IMR-90 (cell line): ENCODE measurements at regions not wholly inside any gene's neighbourhood (a gene's known extent, or its start where the extent isn't known, plus 50 kb on each side); places are given as distances from the start of the nearest gene placed in this dataset.

Experiments
- ATAC-seq: fragments of 200-7000 bp; cut with Tn5 transposase; 2 replicates; pipeline ENCODE4 v1.9.1; 2020; ENCODE audit warnings: low read depth, mild to moderate bottlenecking, moderate library complexity
- BruUV-seq: library from RNA; stranded (reverse); fragments of 400-500 nt; replicated peaks from 2 replicates; lab custom pipeline; 2021; lab: Mats Ljungman, UMichigan
- CTCF ChIA-PET: fragments of 300-600 bp; formaldehyde crosslinking; extraction: SDS; loops from one replicate; lab custom pipeline; 2021; ENCODE audit warnings: antibody characterized with exemption; lab: Yijun Ruan, JAX
- POLR2A ChIA-PET: fragments of 300-600 bp; sonication (Branson Sonifier 250); formaldehyde crosslinking; loops from one replicate; lab custom pipeline; 2022; ENCODE audit warnings: antibody characterized with exemption; ENCODE audit not compliant: unreplicated experiment; lab: Charles Lee
- DNase-seq: peaks from one replicate; pipeline ENCODE4 v3.0.0; 2013
- H2AFZ ChIP-seq: replicated peaks from 2 replicates; pipeline ENCODE3; 2013; ENCODE audit warnings: low read length, mild to moderate bottlenecking; ENCODE audit not compliant: poor library complexity
- H2AK5ac ChIP-seq: 2 replicates; pipeline ENCODE4 v1.6.1; 2013; ENCODE audit warnings: low read depth, low read length, inconsistent platforms
- H2AK9ac ChIP-seq: replicated peaks from 2 replicates; pipeline ENCODE3; 2013; ENCODE audit warnings: mild to moderate bottlenecking, low read depth, low read length, moderate library complexity; ENCODE audit not compliant: poor library complexity
- H2BK120ac ChIP-seq: 2 replicates; pipeline ENCODE4 v1.6.1; 2013; ENCODE audit warnings: low read depth, low read length, inconsistent platforms
- H2BK15ac ChIP-seq: 3 replicates; pipeline ENCODE4 v1.6.1; 2013; ENCODE audit warnings: low read depth, low read length, inconsistent platforms
- H2BK20ac ChIP-seq: 2 replicates; pipeline ENCODE4 v1.6.1; 2013; ENCODE audit warnings: low read depth, mild to moderate bottlenecking, inconsistent platforms, low read length, moderate library complexity
- H2BK5ac ChIP-seq: 2 replicates; pipeline ENCODE4 v1.6.1; 2013; ENCODE audit warnings: mild to moderate bottlenecking, low read depth, low read length, inconsistent platforms; ENCODE audit not compliant: poor library complexity, severe bottlenecking
- H3K14ac ChIP-seq: replicated peaks from 2 replicates; pipeline ENCODE4 v1.6.1; 2013; ENCODE audit warnings: low read depth, low read length, inconsistent platforms
- H3K18ac ChIP-seq: 2 replicates; pipeline ENCODE4 v1.6.1; 2013; ENCODE audit warnings: low read depth, low read length, control low read depth
- H3K23ac ChIP-seq: 2 replicates; pipeline ENCODE4 v1.6.1; 2013; ENCODE audit warnings: low read depth, low read length, inconsistent platforms
- H3K27ac ChIP-seq: 2 replicates; pipeline ENCODE4 v1.5.1; 2013; ENCODE audit warnings: mild to moderate bottlenecking, control low read depth, low read length; ENCODE audit not compliant: insufficient read depth
- H3K27me3 ChIP-seq: 2 replicates; pipeline ENCODE4 v1.6.1; 2013; ENCODE audit warnings: low read length; ENCODE audit not compliant: control insufficient read depth, insufficient read depth
- H3K36me3 ChIP-seq: 2 replicates; pipeline ENCODE4 v1.6.1; 2013; ENCODE audit warnings: low read length, mixed read lengths; ENCODE audit not compliant: control insufficient read depth, insufficient read depth
- H3K4ac ChIP-seq: 2 replicates; pipeline ENCODE4 v1.6.1; 2013; ENCODE audit warnings: low read depth, low read length, inconsistent platforms
- H3K4me1 ChIP-seq: 2 replicates; pipeline ENCODE4 v1.6.1; 2013; ENCODE audit warnings: low read length, mixed read lengths; ENCODE audit not compliant: control insufficient read depth, insufficient read depth
- H3K4me2 ChIP-seq: 2 replicates; pipeline ENCODE4 v1.6.1; 2013; ENCODE audit warnings: low read depth, mild to moderate bottlenecking, control low read depth, low read length, moderate library complexity
- H3K4me3 ChIP-seq: 2 replicates; pipeline ENCODE4 v1.5.1; 2013; ENCODE audit warnings: low read depth, mild to moderate bottlenecking, control low read depth, low read length, moderate library complexity; ENCODE audit not compliant: insufficient read depth
- H3K56ac ChIP-seq: 2 replicates; pipeline ENCODE4 v1.6.1; 2013; ENCODE audit warnings: low read length, inconsistent platforms; ENCODE audit not compliant: insufficient read depth; ENCODE audit errors: extremely low read depth
- H3K79me1 ChIP-seq, 2 experiments: 2 replicates each; pipeline ENCODE4 v1.6.1; 2013; ENCODE audit warnings: low read length in 2 of 2, inconsistent platforms in 1 of 2, low read depth in 1 of 2
- H3K9ac ChIP-seq: 2 replicates; pipeline ENCODE4 v1.6.1; 2013; ENCODE audit warnings: low read depth, low read length, control low read depth
- H3K9me1 ChIP-seq: 2 replicates; pipeline ENCODE4 v1.6.1; 2013; ENCODE audit warnings: low read length, inconsistent platforms; ENCODE audit not compliant: insufficient read depth
- H3K9me3 ChIP-seq: 2 replicates; pipeline ENCODE4 v1.6.1; 2013; ENCODE audit warnings: low read length; ENCODE audit not compliant: control insufficient read depth, insufficient read depth
- H4K20me1 ChIP-seq: 2 replicates; pipeline ENCODE4 v1.6.1; 2013; ENCODE audit warnings: low read length, inconsistent platforms; ENCODE audit not compliant: insufficient read depth
- H4K5ac ChIP-seq: 2 replicates; pipeline ENCODE4 v1.6.1; 2013; ENCODE audit warnings: mild to moderate bottlenecking, low read depth, low read length, control low read depth
- H4K8ac ChIP-seq, 2 experiments: 2 replicates each; pipeline ENCODE4 v1.6.1; 2013; ENCODE audit warnings: low read depth in 2 of 2, low read length in 2 of 2, control low read depth in 1 of 2, inconsistent platforms in 1 of 2
- H4K91ac ChIP-seq: 2 replicates; pipeline ENCODE4 v1.6.1; 2013; ENCODE audit warnings: low read depth, low read length, inconsistent platforms; ENCODE audit not compliant: insufficient read depth
- BHLHE40 ChIP-seq: fragments of 150-350 bp; IDR thresholded peaks from 2 replicates; pipeline ENCODE4 v1.6.1; 2016; ENCODE audit warnings: mild to moderate bottlenecking, low read depth, low read length
- CHD1 ChIP-seq: IDR thresholded peaks from 2 replicates; pipeline ENCODE4 v1.6.1; 2012; ENCODE audit warnings: low read depth, low read length, improper control_type of control experiment
- CTCF ChIP-seq: conservative IDR thresholded peaks from 2 replicates; pipeline ENCODE4 v1.5.1; 2012; ENCODE audit warnings: mild to moderate bottlenecking, low read depth, low read length, improper control_type of control experiment
- ELK1 ChIP-seq: fragments of 150-350 bp; IDR thresholded peaks from 2 replicates; pipeline ENCODE4 v1.6.1; 2016; ENCODE audit warnings: low read depth, mild to moderate bottlenecking, low read length, moderate library complexity, borderline replicate concordance
- FOS ChIP-seq: fragments of 150-350 bp; IDR thresholded peaks from 2 replicates; pipeline ENCODE4 v1.6.1; 2016; ENCODE audit warnings: low read depth, low read length
- MAZ ChIP-seq: IDR thresholded peaks from 2 replicates; pipeline ENCODE4 v1.6.1; 2012; ENCODE audit warnings: low read depth, mild to moderate bottlenecking, low read length, improper control_type of control experiment, moderate library complexity, borderline replicate concordance
- MXI1 ChIP-seq: IDR thresholded peaks from 2 replicates; pipeline ENCODE4 v1.6.1; 2012; ENCODE audit warnings: low read depth, mild to moderate bottlenecking, low read length, moderate library complexity, borderline replicate concordance
- NFE2L2 ChIP-seq: fragments of 150-350 bp; IDR thresholded peaks from 2 replicates; pipeline ENCODE4 v1.6.1; 2016; ENCODE audit warnings: low read depth, mild to moderate bottlenecking, low read length
- POLR2A ChIP-seq: IDR thresholded peaks from 2 replicates; pipeline ENCODE4 v1.6.1; 2012; ENCODE audit warnings: mild to moderate bottlenecking, low read depth, low read length
- RAD21 ChIP-seq: IDR thresholded peaks from 2 replicates; pipeline ENCODE4 v1.6.1; 2012; ENCODE audit warnings: low read length, improper control_type of control experiment
- RCOR1 ChIP-seq: IDR thresholded peaks from 2 replicates; pipeline ENCODE4 v1.6.1; 2012; ENCODE audit warnings: mild to moderate bottlenecking, low read length, improper control_type of control experiment; ENCODE audit not compliant: insufficient replicate concordance
- RFX5 ChIP-seq: IDR thresholded peaks from 2 replicates; pipeline ENCODE4 v1.8.0; 2012; ENCODE audit warnings: low read depth, mild to moderate bottlenecking, low read length, moderate library complexity
- USF2 ChIP-seq: fragments of 150-350 bp; IDR thresholded peaks from 2 replicates; pipeline ENCODE4 v1.6.1; 2017; ENCODE audit warnings: mild to moderate bottlenecking, antibody characterized with exemption, low read length, low read depth
- WGBS, 2 experiments: methylation state at CpG; one replicate each; pipeline versions ENCODE4 v1.1.5 to v1.1.7; 2013; ENCODE audit warnings: missing lambda C conversion rate in 2 of 2; ENCODE audit not compliant: insufficient read length in 1 of 2; ENCODE audit errors: extremely low coverage in 2 of 2; 5-methylcytosine and 5-hydroxymethylcytosine counted together
- dilution Hi-C: fragments of 300-500 bp; cut with HindIII; formaldehyde crosslinking; loops from one replicate; pipeline ENCODE4 v1.14.3; 2018; ENCODE audit warnings: low sequenced_read_pairs; ENCODE audit not compliant: unreplicated experiment
- in situ Hi-C: fragments of 300-500 bp; cut with MboI; formaldehyde crosslinking; loops from 3 replicates; pipeline ENCODE4 v1.14.3; 2019; ENCODE audit warnings: low sequenced_read_pairs, inconsistent platforms, mixed read lengths
- intact Hi-C: fragments of 100-400 bp; cut with micrococcal nuclease; formaldehyde crosslinking; loops from 2 replicates; pipeline ENCODE4 v1.10.0; 2022

GRCh38 chr20:55935448-55936208 lies 69.7 kb downstream of the CBLN4 start:
- Histone ChIP-seq H3K4me1 (no peaks in the 10 kb centered on the region), H4K8ac (no peak overlapping the region), H2BK5ac (no peak overlapping the region), H3K9me1 (no peaks in the 10 kb centered on the region), H3K18ac (no peak overlapping the region), H3K14ac (no peak overlapping the region), H2AK9ac (no peak overlapping the region), H4K5ac (no peak overlapping the region), H2AK5ac (no peak overlapping the region), H3K23ac (no peak overlapping the region), H3K27ac (no peak overlapping the region), H4K91ac (no peak overlapping the region), H3K9me3 (peaks cover 10% of the 10 kb centered on the region), H4K20me1 (no peaks in the 10 kb centered on the region), H3K4ac (no peak overlapping the region), H3K27me3 (no peaks in the 10 kb centered on the region), H2BK120ac (no peak overlapping the region), H2BK20ac (no peak overlapping the region), H2BK15ac (no peak overlapping the region), H3K9ac (no peak overlapping the region), H3K36me3 (no peaks in the 10 kb centered on the region), H3K56ac (no peak overlapping the region), H3K79me1 (no peaks in the 10 kb centered on the region), H3K4me2 (no peak overlapping the region), H2AFZ (no peak overlapping the region), H3K4me3 (no peak overlapping the region)
- DNase-seq (no peak), ATAC-seq (no peak)
- 0% methylated on average over 1 of the region's 3 CpGs; no CpG with 5 or more reads in 1 of the 2 experiments for WGBS, 2 experiments
- ChIA-PET CTCF (no interaction called here), POLR2A (no interaction called here)
- dilution Hi-C loops = no loop called here
- TF ChIP-seq NFE2L2 = no peak
- no peak for TF ChIP-seq ELK1
- TF ChIP-seq CTCF = no peak
- no peak for TF ChIP-seq MAZ
- TF ChIP-seq USF2 = no peak
- no peak for TF ChIP-seq RFX5
- TF ChIP-seq MXI1 = no peak
- TF ChIP-seq FOS = no peak
- no peak for TF ChIP-seq RCOR1
- TF ChIP-seq POLR2A = no peak
- TF ChIP-seq RAD21 = no peak
- no peak for TF ChIP-seq BHLHE40
- TF ChIP-seq CHD1 = no peak
- in situ Hi-C loops = no loop called here
- BruUV-seq = no TSS peak
- intact Hi-C loops = no loop called here
